GM18873 (cell line): ENCODE measurements at regions not wholly inside any gene's neighbourhood (a gene's known extent, or its start where the extent isn't known, plus 50 kb on each side); places are given as distances from the start of the nearest gene placed in this dataset.
A peak's percentile ranks its signal among the peaks of the same experiment; 100 is the strongest.
"Not testable (repeated sequence)": the region's sequence is repeated elsewhere in the genome, so short reads cannot be mapped to it uniquely, and the experiment has no call there.

ENCODE experiments used
- ATAC-seq: cut with Tn5 transposase; IDR thresholded peaks from one replicate; pipeline ENCODE4 v1.9.1; 2021; ENCODE audit warnings: mild to moderate bottlenecking, moderate library complexity, moderate number of reproducible peaks; ENCODE audit not compliant: unreplicated experiment, low FRiP score

DNA sequence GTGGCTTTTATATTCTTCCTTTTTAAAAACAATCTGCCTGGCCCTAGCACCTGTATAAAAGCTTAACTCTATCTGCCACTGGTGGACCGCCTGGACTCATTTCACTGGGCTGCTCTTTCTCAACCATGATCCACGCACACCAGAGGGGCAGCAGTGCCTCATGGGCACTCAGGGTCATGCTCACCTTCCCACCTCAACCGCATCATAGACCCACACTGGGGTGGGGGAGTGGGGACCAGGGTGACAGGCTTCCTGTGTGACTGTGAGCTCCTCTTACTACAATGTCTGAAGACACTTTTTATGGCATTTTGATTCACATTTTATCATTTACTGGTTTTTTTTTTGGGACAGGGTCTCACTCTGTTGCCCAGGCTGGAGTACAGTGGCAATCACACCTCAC, 4038.8 kb upstream of the TPTE start:
- ATAC-seq, result not testable (repeated sequence)

DNA sequence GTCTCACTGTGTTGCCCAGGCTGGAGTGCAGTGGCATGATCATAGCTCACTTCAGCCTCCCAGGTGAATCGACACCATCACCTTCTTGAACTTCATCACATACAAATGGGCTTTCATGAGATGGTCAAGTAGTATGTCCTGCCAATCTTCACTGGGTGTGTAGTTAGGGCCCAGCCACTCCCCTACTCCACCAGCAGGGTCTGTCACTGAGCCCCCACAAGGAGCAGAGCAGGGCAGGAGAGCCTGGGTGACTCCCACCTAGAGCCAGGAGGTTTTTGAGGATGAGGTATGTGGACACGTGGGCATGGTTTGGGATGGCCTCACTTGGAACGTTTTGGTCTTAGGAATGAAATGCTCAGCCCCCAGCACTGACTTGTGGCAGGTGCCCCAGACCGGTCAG, 4037.7 kb upstream of the TPTE start:
- ATAC-seq, result not testable (repeated sequence)

DNA sequence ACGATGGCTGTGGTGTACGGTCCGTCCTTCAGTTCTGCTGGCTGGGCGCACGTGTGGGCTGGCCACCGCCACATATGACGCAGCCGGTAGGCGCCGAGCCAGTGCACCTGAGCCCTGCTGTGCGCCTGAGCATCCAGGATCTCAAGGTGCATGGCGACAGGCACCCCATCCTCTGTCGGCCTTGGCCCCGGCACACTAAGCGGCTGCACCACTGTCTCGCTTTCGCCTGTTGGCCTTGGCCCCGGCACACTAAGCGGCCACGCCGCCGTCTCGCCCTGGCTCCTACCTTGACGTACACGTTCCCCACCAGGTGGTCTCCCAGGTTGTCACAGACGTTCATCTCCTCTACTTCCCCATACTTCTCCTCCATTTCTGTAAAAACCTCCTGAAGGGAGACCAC, 4034.6 kb upstream of the TPTE start:
- not testable (repeated sequence) for ATAC-seq

DNA sequence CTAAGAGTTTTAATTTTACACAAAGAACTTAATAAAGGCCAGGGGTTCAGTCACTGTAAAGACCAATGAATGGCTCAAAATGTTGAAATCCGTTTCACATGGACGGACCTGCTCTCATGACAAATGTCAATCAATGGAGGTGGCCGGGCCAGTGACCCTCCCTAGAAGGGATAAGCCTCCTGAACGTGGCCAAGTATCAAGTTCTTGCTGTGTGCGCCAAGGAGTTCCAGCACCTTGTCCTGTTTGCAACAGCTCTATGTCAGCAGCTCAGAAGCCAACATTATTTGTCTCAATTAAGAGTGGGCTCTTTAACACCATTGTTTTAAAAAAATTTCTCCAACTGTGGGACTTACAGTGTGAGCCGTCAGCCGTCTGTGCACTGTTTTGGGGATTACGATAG, 4028.7 kb upstream of the TPTE start:
- not testable (repeated sequence) for ATAC-seq

DNA sequence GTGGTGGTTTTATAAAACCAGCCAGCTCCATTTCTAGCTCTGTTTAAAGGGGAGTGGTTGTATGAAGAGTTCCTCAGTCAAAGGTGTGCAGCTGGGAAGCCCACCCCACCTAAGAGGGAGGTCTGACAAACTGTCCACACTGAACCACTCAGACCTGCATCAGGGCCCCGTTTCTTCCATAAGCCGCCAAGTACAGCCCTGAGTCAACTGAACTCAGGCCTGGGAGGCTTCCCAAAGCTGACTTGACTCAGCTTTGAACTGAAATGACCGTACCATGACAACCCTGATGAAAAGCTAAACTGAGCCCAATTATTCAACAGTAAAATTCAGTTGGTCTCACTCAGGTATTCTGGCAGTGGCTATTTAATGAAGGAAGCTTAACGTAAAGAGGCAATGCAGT, 4027.4 kb upstream of the TPTE start:
- not testable (repeated sequence) for ATAC-seq

DNA sequence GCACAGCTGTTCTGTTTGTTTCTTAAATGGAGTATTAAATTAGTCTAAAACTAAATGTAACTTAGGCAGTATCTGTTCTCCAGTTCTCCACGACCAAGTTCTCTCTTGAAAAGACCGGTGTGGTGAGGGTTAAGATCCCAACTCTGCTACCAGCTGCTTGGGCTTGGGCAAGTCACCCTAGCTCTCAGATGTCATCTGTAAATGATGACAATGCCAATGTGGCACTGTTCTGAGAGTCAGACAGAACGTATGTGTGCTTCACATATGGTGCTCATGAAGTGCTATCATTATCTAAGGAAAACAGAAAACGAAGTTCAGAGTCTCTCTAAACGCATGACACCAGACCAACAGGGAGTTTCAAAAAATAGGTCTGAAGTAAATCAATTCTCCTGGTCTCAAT, 4025.0 kb upstream of the TPTE start:
- not testable (repeated sequence) for ATAC-seq

DNA sequence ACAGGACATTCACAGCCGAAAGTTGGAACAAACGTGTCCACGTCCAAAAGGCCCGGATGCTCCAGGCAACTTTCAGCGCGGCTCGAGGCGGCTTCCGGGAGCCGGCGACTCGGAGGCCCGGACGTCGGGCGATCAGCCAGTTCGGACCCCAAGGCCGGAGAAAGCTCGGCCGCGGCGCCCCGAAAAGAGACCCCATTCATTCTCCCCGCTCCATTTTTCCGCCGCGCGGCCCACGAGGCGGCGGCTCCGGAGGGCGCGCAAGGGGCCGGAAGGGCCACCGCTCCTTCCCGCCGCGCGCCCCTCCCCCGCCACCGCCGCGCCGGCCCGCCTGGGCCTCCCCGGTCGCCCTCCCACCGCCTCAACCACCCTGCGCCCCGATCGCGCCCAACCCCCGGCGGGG, 4022.7 kb upstream of the TPTE start:
- ATAC-seq, result peak; percentile 21

DNA sequence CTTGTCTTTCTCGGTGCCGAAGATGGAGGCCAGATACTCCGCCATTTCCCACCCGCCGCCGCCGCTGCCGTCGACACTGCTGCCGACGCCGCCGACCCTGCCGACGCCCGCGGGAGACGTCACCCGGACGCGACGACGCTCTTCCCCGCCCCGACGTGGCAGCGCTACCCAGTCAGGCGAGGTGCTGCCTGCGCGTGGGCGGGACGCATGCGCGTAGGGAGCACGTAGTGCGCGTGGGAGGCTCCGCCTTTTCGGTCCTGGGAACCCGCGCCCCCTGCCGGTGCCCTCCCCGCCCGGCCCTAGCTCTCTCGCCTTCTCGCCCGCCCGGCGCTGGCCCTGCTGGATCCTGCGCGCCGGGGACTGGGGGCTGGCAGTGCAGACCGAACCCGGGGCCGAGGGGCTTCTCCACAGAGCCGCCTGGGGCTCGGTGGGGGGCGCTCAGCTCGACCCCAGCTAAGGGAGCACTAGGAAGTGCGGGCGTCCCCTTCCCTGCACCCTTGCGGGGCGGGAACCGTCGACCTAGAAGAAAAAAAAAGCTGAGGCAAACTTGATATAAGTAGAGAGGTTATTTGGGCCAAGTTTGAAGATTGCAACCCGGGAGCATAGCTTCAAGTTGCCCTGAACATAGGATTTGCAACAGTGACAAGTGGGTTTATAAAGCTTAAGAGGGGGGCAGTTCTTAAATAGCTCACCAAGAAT, 4022.1 kb upstream of the TPTE start:
- peak; percentile 69 for ATAC-seq

DNA sequence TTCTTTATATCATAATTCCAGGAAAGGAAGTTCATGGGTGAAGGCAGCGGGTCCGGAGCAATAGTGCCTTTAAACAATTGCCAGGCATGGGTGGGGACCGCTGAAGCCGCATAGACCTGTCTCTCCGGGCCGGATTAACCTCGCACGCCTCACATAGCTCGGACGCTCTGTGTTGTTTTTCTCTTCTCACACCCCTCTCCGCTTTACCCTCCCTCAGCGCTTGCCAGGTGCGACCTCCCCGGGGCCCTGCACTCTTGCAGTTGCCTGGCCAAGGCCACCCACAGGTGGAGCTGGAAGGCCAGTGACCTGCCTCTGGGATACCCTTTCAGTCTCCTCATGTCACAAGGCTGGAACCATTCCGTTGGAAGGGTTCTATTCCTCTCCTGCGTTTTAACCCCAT, 4021.5 kb upstream of the TPTE start:
- ATAC-seq, result not testable (repeated sequence)

DNA sequence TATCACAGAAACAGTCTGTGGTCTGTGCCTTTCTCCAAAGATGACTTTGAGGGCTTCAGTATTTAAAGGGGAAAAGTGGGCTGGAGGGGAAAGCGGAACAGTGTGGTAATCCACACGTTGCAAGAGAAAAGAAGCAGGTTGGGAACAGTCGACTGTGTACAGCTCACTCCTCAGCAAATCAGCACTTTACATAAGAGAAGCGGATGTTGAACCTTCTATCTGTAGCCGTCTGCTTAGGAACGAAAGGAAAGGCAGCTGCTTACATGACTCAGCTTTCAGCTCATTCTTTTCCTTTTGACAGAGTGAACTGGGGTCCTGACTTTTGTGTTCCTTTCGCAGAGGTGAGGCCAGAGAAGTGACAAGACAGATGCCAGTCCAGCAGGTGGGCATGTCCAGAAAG, 4020.7 kb upstream of the TPTE start:
- not testable (repeated sequence) for ATAC-seq

DNA sequence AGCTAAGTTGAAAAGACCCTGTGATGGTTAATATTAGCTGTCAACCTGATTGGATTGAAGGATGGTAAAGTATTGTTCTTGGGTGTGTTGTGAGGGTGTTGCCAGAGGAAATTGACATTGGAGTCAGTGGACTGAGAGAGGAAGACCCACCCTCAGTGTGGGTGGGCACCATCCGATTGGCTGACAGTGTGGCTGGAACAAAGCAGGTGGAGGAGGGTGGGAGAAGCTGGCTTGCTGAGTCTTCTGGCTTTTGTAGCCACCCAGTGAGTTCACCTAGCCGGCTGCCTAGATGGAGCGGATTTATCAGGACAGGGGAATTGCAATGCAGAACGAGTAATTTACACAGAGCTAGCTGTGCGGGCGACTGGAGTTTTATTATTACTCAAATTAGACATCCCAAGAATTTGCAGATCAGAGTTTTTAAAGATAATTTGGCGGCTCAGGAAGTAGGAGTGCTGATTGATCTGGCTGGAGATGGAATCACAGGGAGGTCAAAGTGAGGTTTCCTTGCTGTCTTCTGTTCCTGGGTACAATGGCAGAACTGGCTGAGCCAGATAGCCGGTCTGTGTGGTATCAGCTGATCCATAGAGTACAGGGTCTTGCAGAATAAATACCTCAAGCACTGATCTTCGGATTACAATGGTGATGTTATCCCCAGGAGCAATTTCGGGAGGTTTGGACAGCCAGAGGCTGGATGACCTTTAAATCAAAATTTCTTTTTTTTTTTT, 4015.1 kb upstream of the TPTE start:
- not testable (repeated sequence) for ATAC-seq

DNA sequence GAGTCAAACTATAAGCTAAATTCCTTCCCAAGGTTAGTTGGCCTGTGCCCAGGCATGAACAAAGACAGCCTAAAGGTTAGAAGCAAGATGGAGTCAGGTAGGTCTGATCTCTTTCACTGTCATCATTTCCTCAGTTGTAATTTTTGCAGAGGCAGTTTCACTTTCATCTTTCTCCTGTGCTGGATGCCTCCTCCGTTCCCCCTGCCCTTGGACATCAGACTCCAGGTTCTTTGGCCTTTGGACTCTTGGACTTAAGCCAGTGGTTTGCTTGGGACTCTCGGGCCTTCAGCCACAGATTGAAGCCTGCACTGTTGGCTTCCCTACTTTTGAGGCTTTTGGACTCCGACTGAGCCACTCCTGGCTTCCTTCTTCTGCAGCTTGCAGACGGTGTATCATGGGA, 4013.8 kb upstream of the TPTE start:
- not testable (repeated sequence) for ATAC-seq

DNA sequence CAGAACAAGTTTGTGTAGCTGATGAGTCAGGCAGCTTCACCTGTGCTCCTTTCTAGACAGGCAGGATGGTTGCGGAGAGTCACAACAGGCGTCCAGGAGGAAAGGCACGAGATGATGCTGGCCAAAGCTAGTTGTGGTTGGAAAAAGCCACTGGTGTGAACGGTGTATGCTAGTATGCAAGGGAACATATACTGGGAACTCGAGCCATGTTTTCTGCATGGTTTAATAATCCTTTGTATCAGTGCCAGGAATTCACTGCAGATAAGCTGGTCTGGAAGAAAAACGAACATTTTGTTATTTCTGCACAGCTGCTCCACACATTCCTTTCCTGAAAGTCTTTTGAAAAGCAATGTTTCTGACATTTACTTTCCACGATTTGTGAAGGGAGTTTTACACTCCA, 3999.6 kb upstream of the TPTE start:
- ATAC-seq, result not testable (repeated sequence)

DNA sequence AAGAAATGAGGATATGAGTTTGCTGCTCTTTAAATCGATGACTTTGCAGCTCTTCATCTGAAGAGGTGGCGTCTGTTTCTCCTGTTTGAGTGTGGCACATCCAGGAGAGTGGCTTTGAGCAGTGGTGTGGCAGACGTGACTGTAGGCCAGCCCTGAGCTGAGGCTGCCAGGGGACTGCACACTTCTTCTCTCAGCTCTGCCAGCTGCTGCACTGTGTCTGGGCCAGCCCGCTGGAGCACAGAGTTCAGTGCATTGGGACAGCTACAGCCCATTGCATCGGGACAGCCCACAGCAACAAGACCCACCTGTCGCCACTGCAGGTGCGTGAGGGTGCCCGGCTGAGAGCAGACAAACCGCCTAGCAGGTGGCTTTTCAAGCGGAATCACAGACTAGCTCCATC, 3995.2 kb upstream of the TPTE start:
- not testable (repeated sequence) for ATAC-seq

DNA sequence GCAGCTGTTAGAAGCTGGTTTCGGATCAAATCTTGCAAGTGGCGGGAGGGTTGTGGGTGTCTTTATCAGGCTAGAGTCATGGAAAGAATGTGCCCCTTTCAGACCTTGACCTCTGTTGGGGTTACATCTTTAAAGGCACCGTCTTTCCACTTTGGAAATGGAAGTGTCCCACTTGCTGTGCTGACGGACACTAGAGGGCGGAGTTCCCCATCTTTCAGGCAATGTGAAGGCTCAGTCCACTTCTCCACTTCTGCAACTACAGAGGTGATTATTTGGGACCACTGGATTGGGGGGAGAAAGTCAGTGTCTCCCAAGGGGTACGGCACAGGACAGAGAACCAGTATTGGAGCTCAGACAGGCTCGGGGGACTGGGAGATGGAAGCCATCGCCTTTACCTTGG, 3990.7 kb upstream of the TPTE start:
- ATAC-seq, result not testable (repeated sequence)

DNA sequence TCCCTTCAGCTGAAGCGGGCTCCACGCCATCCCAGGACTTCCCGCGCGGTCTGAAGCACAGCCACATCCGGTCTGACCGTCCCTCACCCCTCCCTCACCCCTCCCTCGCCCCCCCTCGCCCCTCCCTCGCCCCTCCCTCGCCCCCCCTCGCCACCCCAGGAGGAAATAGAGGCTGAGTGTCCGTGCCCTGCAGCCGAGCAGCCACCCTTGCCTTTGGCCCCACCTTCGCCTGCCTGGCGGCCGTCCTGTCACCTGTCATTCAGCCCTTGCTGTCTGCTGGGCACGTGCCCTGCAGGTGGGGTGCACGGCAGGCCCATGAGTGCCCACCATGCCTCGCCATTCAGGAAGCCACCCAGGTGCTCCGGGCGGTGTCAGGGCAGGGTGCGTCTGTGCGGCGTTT, 3988.1 kb upstream of the TPTE start:
- not testable (repeated sequence) for ATAC-seq

DNA sequence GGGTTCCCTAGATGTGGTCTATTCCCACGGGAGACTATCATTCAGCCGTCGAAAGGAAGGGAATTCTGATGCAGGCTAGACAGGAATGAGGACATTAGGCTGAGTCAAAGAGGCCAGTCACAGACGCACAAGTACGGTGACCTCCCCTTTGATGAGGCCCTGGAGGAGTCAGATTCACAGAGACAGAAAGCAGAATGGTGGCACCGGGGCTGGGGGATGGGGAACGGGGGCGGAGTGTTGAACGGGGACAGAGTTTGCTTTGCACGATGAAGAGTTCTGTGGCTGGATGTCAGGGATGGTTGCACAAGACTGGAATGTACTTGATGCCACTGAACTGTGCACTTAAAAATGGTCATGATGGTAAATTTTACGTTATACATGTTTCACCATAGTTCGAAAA, 3983.1 kb upstream of the TPTE start:
- ATAC-seq, result not testable (repeated sequence)

DNA sequence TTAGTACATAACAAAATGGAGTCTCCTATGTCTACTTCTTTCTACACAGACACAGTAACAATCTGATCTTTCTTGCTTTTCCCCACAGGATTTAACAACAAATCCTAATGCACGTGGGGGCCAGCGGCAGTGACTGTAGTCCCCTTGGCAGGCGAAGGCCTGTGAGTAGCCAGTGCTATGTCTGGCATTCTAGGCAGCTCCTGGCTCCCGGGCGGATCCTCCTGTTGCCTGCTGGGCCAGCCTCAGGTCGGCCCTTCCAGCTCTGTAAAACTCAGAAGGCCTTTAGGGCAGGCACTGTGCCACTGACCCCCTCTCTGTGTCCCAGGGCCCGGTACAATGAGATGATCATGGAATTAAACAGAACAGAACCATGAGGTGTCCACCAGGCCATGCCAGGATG, 3981.7 kb upstream of the TPTE start:
- ATAC-seq, result not testable (repeated sequence)

DNA sequence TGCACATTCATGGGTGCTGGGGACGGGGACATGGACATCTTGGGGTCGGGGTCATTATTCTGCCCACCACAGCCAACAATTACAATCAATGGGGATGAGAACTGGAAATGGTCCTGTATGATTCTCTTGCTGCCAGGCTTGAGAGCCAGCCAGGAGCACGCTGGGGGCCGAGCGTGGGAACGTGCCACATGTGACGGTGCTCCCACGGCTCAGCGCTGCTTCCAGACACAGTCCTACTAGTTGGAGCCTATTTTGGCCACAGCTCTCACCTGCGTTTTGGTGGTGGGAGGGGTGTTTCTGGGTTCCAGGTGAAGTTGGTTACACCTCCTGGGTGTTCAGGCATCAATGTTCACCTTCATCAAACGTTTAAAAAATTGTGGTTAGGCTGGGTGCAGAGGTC, 3980.3 kb upstream of the TPTE start:
- not testable (repeated sequence) for ATAC-seq

DNA sequence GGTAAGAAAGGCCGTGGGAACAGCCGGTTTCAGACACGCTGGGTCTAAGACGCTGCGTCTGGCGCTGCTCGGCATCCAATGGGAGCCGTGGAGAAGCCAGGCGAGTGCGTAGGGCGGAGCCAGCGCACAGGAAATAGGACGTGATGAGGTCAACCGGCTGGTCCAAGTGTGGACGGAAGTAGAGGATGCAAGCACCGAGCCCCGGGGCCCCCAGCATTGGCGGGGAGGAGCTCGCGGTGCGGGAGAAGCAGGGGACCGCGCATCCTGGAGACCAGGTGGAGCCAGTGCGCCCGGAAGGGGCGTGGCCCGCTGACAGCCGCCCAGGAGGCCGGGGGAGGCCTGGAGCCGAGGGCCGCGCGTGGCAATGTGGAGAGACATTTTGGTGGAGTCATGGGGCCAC, 3976.1 kb upstream of the TPTE start:
- ATAC-seq, result not testable (repeated sequence)

DNA sequence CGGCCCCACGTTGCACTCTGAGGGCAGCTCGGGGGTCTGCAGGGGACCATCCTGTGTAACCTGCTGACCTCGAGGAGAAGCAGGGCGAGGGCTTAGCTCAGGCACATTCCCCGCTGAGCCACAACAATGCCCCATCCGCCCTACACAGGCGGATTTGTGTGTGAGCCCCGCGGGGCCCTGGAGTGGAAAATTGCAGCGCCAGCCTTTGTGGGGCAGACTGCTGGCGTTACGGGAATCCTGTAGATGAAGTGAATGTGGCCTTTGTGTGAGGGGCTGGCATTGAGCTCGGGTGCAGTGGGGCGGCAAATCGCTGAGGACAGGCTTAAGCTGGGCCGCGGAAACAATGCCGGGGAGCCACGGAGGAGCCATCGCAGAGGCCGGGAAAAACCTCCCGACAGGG, 3970.3 kb upstream of the TPTE start:
- ATAC-seq, result not testable (repeated sequence)
